GM12878 (cell line): ENCODE measurements at regions not wholly inside any gene's neighbourhood (a gene's known extent, or its start where the extent isn't known, plus 50 kb on each side); places are given as distances from the start of the nearest gene placed in this dataset.

Experiments
- ATAC-seq: fragments of 200-7000 bp; cut with Tn5 transposase; 3 replicates; pipeline ENCODE4 v1.9.1; 2020; ENCODE audit warnings: mild to moderate bottlenecking, moderate library complexity
- BruUV-seq: library from RNA; stranded (reverse); fragments of 400-500 nt; replicated peaks from 2 replicates; lab custom pipeline; 2021; lab: Mats Ljungman, UMichigan
- CTCF ChIA-PET: fragments of 300-600 bp; sonication (Branson Sonifier 250); formaldehyde crosslinking; extraction: SDS; loops from one replicate; lab custom pipeline; 2021; ENCODE audit warnings: inconsistent platforms; lab: Yijun Ruan, JAX
- POLR2A ChIA-PET: fragments of 350-600 bp; formaldehyde crosslinking; extraction: SDS; loops from one replicate; lab custom pipeline; 2021; ENCODE audit warnings: inconsistent platforms; lab: Charles Lee
- RAD21 ChIA-PET: fragments of 300-600 bp; sonication (Branson Sonifier 250); formaldehyde crosslinking; loops from one replicate; lab custom pipeline; 2023; ENCODE audit warnings: antibody characterized with exemption; ENCODE audit not compliant: unreplicated experiment; lab: Charles Lee
- SMC1A ChIA-PET: fragments of 300-600 bp; sonication (Branson Sonifier 250); formaldehyde crosslinking; loops from one replicate; lab custom pipeline; 2023; ENCODE audit not compliant: unreplicated experiment, uncharacterized antibody; lab: Charles Lee
- DNase-seq: peaks from one replicate; pipeline ENCODE4 v3.0.0-alpha.2; 2011; ENCODE audit warnings: low read depth, low spot score
- FAIRE-seq: peaks from 3 replicates; lab custom pipeline; 2011; peaks lifted over from hg19 to GRCh38; lab: Jason Lieb, UNC
- H2AFZ ChIP-seq: 2 replicates; pipeline ENCODE4 v1.6.0; 2011; ENCODE audit warnings: low read depth, low read length, control low read depth; ENCODE audit not compliant: control insufficient read depth
- H3K27ac ChIP-seq: 2 replicates; pipeline ENCODE4 v1.5.1; 2011; ENCODE audit warnings: control low read depth; ENCODE audit not compliant: control insufficient read depth, insufficient read depth
- H3K27me3 ChIP-seq, 2 experiments: replicated peaks in 1 of 2; 2 replicates each; pipeline versions ENCODE4 v1.6.0 to v1.6.1; 2011; ENCODE audit warnings: low read length in 1 of 2; ENCODE audit not compliant: control insufficient read depth in 2 of 2, insufficient read depth in 2 of 2
- H3K36me3 ChIP-seq, 2 experiments: 2 replicates each; pipeline ENCODE4 v1.5.1; 2011; ENCODE audit warnings: low read length in 1 of 2; ENCODE audit not compliant: control insufficient read depth in 2 of 2, insufficient read depth in 2 of 2
- H3K4me1 ChIP-seq: 2 replicates; pipeline ENCODE4 v1.6.1; 2011; ENCODE audit warnings: mild to moderate bottlenecking, low read length, moderate library complexity, mixed read lengths; ENCODE audit not compliant: control insufficient read depth, insufficient read depth
- H3K4me2 ChIP-seq: 2 replicates; pipeline ENCODE4 v1.6.0; 2011; ENCODE audit warnings: control low read depth; ENCODE audit not compliant: control insufficient read depth, insufficient read depth
- H3K4me3 ChIP-seq: fragments of 200-600 bp; sonication (generic); 2 replicates; pipeline ENCODE4 v1.5.1; 2016
- H3K79me2 ChIP-seq: 2 replicates; pipeline ENCODE4 v1.6.0; 2011; ENCODE audit warnings: low read length; ENCODE audit not compliant: control insufficient read depth, insufficient read depth
- H3K9ac ChIP-seq: 2 replicates; pipeline ENCODE4 v1.8.0; 2011; ENCODE audit warnings: low read length, control low read depth, mixed read lengths; ENCODE audit not compliant: control insufficient read depth, insufficient read depth
- H3K9me3 ChIP-seq: replicated peaks from 3 replicates; pipeline ENCODE4 v1.5.1; 2011; ENCODE audit warnings: mild to moderate bottlenecking, low read length; ENCODE audit not compliant: control insufficient read depth, insufficient read depth
- H4K20me1 ChIP-seq: 2 replicates; pipeline ENCODE4 v1.6.0; 2011; ENCODE audit not compliant: control insufficient read depth, insufficient read depth
- ASH2L ChIP-seq: fragments of 300-600, 200-600 bp; sonication (generic); IDR thresholded peaks from 2 replicates; pipeline ENCODE4 v1.6.1; 2017; ENCODE audit warnings: low read depth, mild to moderate bottlenecking, borderline replicate concordance
- HDAC6 ChIP-seq: fragments of 200-600 bp; sonication (generic); IDR thresholded peaks from one replicate; pipeline ENCODE4 v1.8.0; 2017; ENCODE audit warnings: antibody characterized with exemption; ENCODE audit not compliant: unreplicated experiment
- IRF4 ChIP-seq: IDR thresholded peaks from 2 replicates; pipeline ENCODE4 v1.6.1; 2011; ENCODE audit warnings: low read depth, low read length
- PAX5 ChIP-seq: IDR thresholded peaks from 2 replicates; pipeline ENCODE4 v1.6.1; 2011; ENCODE audit warnings: low read depth, low read length, borderline replicate concordance
- SMC3 ChIP-seq: IDR thresholded peaks from 2 replicates; pipeline ENCODE4 v1.6.1; 2011; ENCODE audit warnings: low read length, improper control_type of control experiment, borderline replicate concordance
- SREBF2 ChIP-seq: IDR thresholded peaks from 2 replicates; pipeline ENCODE4 v1.6.1; 2012; ENCODE audit warnings: mild to moderate bottlenecking, low read length
- ZNF207 ChIP-seq: fragments of 450-650 bp; IDR thresholded peaks from 2 replicates; pipeline ENCODE4 v1.6.1; 2014; ENCODE audit warnings: antibody characterized with exemption, mild to moderate bottlenecking, borderline replicate concordance
- WGBS: methylation state at CpG from one replicate; pipeline ENCODE4 v1.1.6; 2016; ENCODE audit warnings: low lambda C conversion rate; ENCODE audit not compliant: insufficient replicate concordance, insufficient coverage; ENCODE audit errors: missing lambda C conversion rate; 5-methylcytosine and 5-hydroxymethylcytosine counted together
- in situ Hi-C: fragments of 300-500 bp; cut with MboI; formaldehyde crosslinking; loops from 9 replicates; pipeline ENCODE4 v1.14.3; 2018; ENCODE audit warnings: mixed read lengths
- intact Hi-C: fragments of 100-400 bp; cut with micrococcal nuclease; formaldehyde crosslinking; loops from one replicate; pipeline ENCODE4 v1.14.2; 2022; ENCODE audit not compliant: unreplicated experiment
- TF ChIP-seq, protein P1 (sequence below): IDR thresholded peaks from 2 replicates; pipeline ENCODE4 v1.6.1; 2011; ENCODE audit warnings: low read depth, mild to moderate bottlenecking, low read length, moderate library complexity, borderline replicate concordance; ENCODE audit errors: extremely low read depth

DNA sequence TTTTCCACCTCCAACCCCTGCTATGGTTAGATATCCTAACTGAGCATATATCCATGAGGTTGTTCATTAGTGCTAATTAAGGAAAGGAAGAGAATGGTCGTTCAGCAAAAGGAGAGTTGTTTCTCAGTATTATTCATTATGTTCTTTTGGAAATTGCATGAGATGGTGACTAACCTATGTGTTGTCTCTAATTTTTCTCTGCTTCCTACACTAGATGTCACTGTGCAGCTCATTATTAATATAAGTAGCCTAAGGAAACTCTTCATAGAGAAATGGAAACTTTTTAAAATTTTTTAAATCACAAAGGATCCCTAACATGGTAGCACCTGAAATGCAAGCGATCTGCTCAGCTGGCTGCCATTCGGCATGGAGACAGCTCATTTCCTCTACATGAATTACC, 67.7 kb upstream of the FAM9A start:
- Histone ChIP-seq H4K20me1 (no peaks in the 10 kb centered on the region), H3K4me2 (no peak overlapping the region), H2AFZ (no peak overlapping the region), H3K27ac (no peak overlapping the region), H3K9me3 (no peaks in the 10 kb centered on the region), H3K27me3 (no peaks in the 10 kb centered on the region), H3K9ac (no peak overlapping the region), H3K4me1 (no peaks in the 10 kb centered on the region), H3K4me3 (no peak overlapping the region), H3K36me3 (no peaks in the 10 kb centered on the region), H3K79me2 (no peaks in the 10 kb centered on the region)
- ChIA-PET SMC1A (no interaction called here), CTCF (interaction anchor here (0.6 to 0.7 kb wide), 2 partner anchors 297 to 621 kb away, joined by 3 read pairs; no protein-coding TSS in a partner anchor), RAD21 (no interaction called here), POLR2A (no interaction called here)
- FAIRE-seq, result no peak
- intact Hi-C loops (no loop called here), in situ Hi-C loops (no loop called here)
- no peak for TF ChIP-seq ZNF207
- peak; percentile 8; the same call in 1 of the 2 replicates for TF ChIP-seq SMC3
- no TSS peak for BruUV-seq
- 34% methylated on average over 3 of the region's 3 CpGs for WGBS
- no peak for DNase-seq
- no peak for ATAC-seq

DNA sequence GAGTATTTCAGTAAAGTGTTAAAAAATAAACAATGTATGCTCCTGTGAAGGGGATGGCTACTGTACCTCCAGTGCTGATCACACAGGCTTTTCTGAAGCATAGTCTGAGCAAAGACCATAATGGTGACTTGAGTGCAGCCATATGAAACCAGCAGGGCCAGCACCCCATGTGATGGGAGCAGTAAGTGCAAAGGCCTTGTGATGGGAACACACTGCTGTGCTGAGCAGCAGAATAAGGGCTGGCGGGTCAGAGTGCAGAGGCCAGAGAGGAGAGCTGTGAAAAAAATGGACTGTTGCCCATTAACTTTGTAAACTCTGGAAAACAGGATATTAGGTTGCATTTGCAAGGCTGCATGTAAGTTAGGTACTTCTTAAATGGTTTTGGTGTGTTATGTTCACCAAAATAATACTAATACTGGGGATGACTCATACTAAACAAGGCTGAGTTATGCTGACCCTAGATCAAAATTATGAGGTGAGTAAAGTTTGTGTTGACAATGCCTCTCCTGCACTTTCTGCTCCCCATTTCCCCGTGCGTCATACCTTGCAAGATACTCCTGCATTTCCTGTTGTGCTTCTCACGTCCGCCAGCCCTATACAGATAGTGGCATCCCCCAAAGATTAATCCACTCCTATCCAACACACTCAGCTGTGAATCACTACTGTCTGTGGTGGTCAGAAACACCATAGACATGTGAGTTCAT, 67.0 kb upstream of the FAM9A start:
- ChIA-PET SMC1A (no interaction called here), RAD21 (no interaction called here), POLR2A (no interaction called here), CTCF (interaction anchor here (0.6 to 0.7 kb wide), 2 partner anchors 298 to 621 kb away, joined by 3 read pairs; no protein-coding TSS in a partner anchor)
- no peak overlapping the region for H2AFZ ChIP-seq
- no TSS peak for BruUV-seq
- H3K4me2 ChIP-seq, result no peak overlapping the region
- H3K4me3 ChIP-seq, result no peak overlapping the region
- no peaks in the 10 kb centered on the region for H3K27me3 ChIP-seq
- TF ChIP-seq SREBF2, result no peak
- no peak for TF ChIP-seq ASH2L
- no peak for TF ChIP-seq HDAC6
- TF ChIP-seq PAX5, result no peak
- TF ChIP-seq, protein P1, sequence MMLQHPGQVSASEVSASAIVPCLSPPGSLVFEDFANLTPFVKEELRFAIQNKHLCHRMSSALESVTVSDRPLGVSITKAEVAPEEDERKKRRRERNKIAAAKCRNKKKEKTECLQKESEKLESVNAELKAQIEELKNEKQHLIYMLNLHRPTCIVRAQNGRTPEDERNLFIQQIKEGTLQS, result no peak
- TF ChIP-seq IRF4, result no peak
- TF ChIP-seq ZNF207, result no peak
- H3K36me3 ChIP-seq, result no peaks in the 10 kb centered on the region
- DNase-seq, result no peak
- no peaks in the 10 kb centered on the region for H4K20me1 ChIP-seq
- no peak for FAIRE-seq
- no peak overlapping the region for H3K27ac ChIP-seq
- no peaks in the 10 kb centered on the region for H3K79me2 ChIP-seq
- WGBS, result 36% methylated on average over 5 of the region's 5 CpGs
- intact Hi-C loops (no loop called here), in situ Hi-C loops (no loop called here)
- ATAC-seq, result no peak
- no peaks in the 10 kb centered on the region for H3K9me3 ChIP-seq
- no peaks in the 10 kb centered on the region for H3K4me1 ChIP-seq
- H3K9ac ChIP-seq, result no peak overlapping the region
